Suprapubic skin (tissue), 4 donors: ENCODE measurements at regions not wholly inside any gene's neighbourhood (a gene's known extent, or its start where the extent isn't known, plus 50 kb on each side); places are given as distances from the start of the nearest gene placed in this dataset.

Experiments
- DNase-seq, 2 donors: peaks; one replicate each; pipeline ENCODE4 v3.0.0-alpha.2; 2019; ENCODE audit warnings: low spot score in 2 of 2
- H3K27ac ChIP-seq: fragments of 200-600 bp; sonication (generic); one replicate; pipeline ENCODE4 v1.5.1; 2019
- H3K27me3 ChIP-seq: fragments of 200-600 bp; sonication (generic); one replicate; pipeline ENCODE4 v1.5.1; 2019
- H3K36me3 ChIP-seq: fragments of 200-600 bp; sonication (generic); one replicate; pipeline ENCODE4 v1.5.1; 2019
- H3K4me1 ChIP-seq: fragments of 200-600 bp; sonication (generic); one replicate; pipeline ENCODE4 v1.5.1; 2019
- H3K4me3 ChIP-seq: fragments of 200-600 bp; sonication (generic); one replicate; pipeline ENCODE4 v1.5.1; 2019; ENCODE audit warnings: mild to moderate bottlenecking
- H3K9me3 ChIP-seq: fragments of 200-600 bp; sonication (generic); one replicate; pipeline ENCODE4 v1.5.1; 2019
- EP300 ChIP-seq: sonication (generic); formaldehyde crosslinking; IDR thresholded peaks from one replicate; pipeline ENCODE4 v1.6.1; 2017; ENCODE audit warnings: antibody characterized with exemption
- POLR2A ChIP-seq, 2 donors: fragments of 450-650 bp; IDR thresholded peaks; one replicate each; pipeline ENCODE4 v1.6.1; 2017; ENCODE audit warnings: antibody characterized with exemption in 2 of 2, mild to moderate bottlenecking in 2 of 2, moderate library complexity in 2 of 2
- POLR2AphosphoS5 ChIP-seq, 3 donors: sonication (generic); formaldehyde crosslinking; IDR thresholded peaks; one replicate each; pipeline ENCODE4 v1.6.1; 2017; ENCODE audit warnings: antibody characterized with exemption in 3 of 3
- WGBS: methylation state at CpG from one replicate; pipeline ENCODE4 v1.1.5; 2018; 5-methylcytosine and 5-hydroxymethylcytosine counted together
- TF ChIP-seq, protein P1 (sequence below), 2 donors: fragments of 200-600 bp in 1 of 2; fragments of 450-650 bp in 1 of 2; sonication (generic) in 1 of 2; IDR thresholded peaks; one replicate each; pipeline ENCODE4 v1.5.1; 2016 to 2019; ENCODE audit warnings: antibody characterized with exemption in 2 of 2, mild to moderate bottlenecking in 1 of 2, moderate library complexity in 1 of 2

GRCh38 chr21:37987668-37988067 is 71.4 kb upstream of the KCNJ6 start:
- no peaks in the 10 kb centered on the region for H3K4me1 ChIP-seq
- H3K36me3 ChIP-seq: no peaks in the 10 kb centered on the region
- DNase-seq: no peak
- H3K4me3 ChIP-seq: no peak overlapping the region
- peaks cover 11% of the 10 kb centered on the region for H3K27me3 ChIP-seq
- no peaks in the 10 kb centered on the region for H3K9me3 ChIP-seq
- H3K27ac ChIP-seq: no peak overlapping the region
- TF ChIP-seq POLR2A (IDR thresholded peaks at IDR 0.05): no peak
- no peak for TF ChIP-seq EP300
- TF ChIP-seq, protein P1, sequence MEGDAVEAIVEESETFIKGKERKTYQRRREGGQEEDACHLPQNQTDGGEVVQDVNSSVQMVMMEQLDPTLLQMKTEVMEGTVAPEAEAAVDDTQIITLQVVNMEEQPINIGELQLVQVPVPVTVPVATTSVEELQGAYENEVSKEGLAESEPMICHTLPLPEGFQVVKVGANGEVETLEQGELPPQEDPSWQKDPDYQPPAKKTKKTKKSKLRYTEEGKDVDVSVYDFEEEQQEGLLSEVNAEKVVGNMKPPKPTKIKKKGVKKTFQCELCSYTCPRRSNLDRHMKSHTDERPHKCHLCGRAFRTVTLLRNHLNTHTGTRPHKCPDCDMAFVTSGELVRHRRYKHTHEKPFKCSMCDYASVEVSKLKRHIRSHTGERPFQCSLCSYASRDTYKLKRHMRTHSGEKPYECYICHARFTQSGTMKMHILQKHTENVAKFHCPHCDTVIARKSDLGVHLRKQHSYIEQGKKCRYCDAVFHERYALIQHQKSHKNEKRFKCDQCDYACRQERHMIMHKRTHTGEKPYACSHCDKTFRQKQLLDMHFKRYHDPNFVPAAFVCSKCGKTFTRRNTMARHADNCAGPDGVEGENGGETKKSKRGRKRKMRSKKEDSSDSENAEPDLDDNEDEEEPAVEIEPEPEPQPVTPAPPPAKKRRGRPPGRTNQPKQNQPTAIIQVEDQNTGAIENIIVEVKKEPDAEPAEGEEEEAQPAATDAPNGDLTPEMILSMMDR (IDR thresholded peaks at IDR 0.05): no peak
- no peak for TF ChIP-seq POLR2AphosphoS5 (IDR thresholded peaks at IDR 0.05)
- WGBS: 87% methylated on average over 5 of the region's 5 CpGs

GRCh38 chr21:37993071-37993470 is 76.8 kb upstream of the KCNJ6 start:
- no peaks in the 10 kb centered on the region for H3K4me1 ChIP-seq
- no peak for DNase-seq
- 49% methylated on average over 1 of the region's 1 CpG for WGBS

DNA sequence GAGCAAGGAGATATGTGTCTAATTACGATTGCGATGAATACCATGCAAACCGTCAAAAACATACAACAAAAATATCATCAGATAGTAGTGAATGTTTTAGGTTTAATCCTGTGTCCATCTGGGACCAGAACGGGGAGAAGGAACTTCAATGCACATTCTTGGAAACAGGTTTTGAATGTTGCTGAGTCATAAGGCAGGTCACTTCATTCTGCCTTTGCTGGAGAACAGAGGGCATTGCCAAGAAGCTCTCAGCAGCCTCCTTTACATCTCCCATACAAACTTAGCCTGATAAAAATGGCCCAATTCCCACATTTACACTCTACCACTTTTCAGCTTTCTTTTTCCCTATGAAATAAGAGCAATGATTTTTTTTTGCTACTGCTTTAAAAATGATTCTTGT is 78.0 kb upstream of the KCNJ6 start:
- H3K36me3 ChIP-seq: no peaks in the 10 kb centered on the region
- no peak for DNase-seq

More at GRCh38 chr21:37993071-37993470, 76.8 kb upstream of the KCNJ6 start:
- TF ChIP-seq, protein P1 (IDR thresholded peaks at IDR 0.05): no peak
- TF ChIP-seq POLR2AphosphoS5 (IDR thresholded peaks at IDR 0.05): no peak
- no peak for TF ChIP-seq EP300
- TF ChIP-seq POLR2A (IDR thresholded peaks at IDR 0.05): no peak
- Histone ChIP-seq H3K27ac (no peak overlapping the region), H3K27me3 (peaks cover 3% of the 10 kb centered on the region), H3K9me3 (no peaks in the 10 kb centered on the region), H3K36me3 (no peaks in the 10 kb centered on the region), H3K4me3 (no peak overlapping the region)

GRCh38 chr21:38012672-38013071 is 96.4 kb upstream of the KCNJ6 start:
- H3K4me3 ChIP-seq: no peak overlapping the region
- no peaks in the 10 kb centered on the region for H3K9me3 ChIP-seq
- no peaks in the 10 kb centered on the region for H3K4me1 ChIP-seq
- H3K27me3 ChIP-seq: peaks cover 7% of the 10 kb centered on the region
- no peaks in the 10 kb centered on the region for H3K36me3 ChIP-seq
- 64% methylated on average over 4 of the region's 4 CpGs for whole genome bisulfite sequencing
- no peak for DNase-seq
- no peak for TF ChIP-seq EP300
- TF ChIP-seq POLR2A (IDR thresholded peaks at IDR 0.05): no peak
- TF ChIP-seq, protein P1 (IDR thresholded peaks at IDR 0.05): no peak
- TF ChIP-seq POLR2AphosphoS5 (IDR thresholded peaks at IDR 0.05): no peak
- no peak overlapping the region for H3K27ac ChIP-seq

More for the DNA sequence above, 78.0 kb upstream of the KCNJ6 start:
- Histone ChIP-seq H3K27ac (no peak overlapping the region), H3K27me3 (no peaks in the 10 kb centered on the region), H3K4me3 (no peak overlapping the region), H3K9me3 (no peaks in the 10 kb centered on the region), H3K4me1 (no peaks in the 10 kb centered on the region)
- TF ChIP-seq POLR2A (IDR thresholded peaks at IDR 0.05): no peak
- TF ChIP-seq EP300: no peak
- TF ChIP-seq, protein P1 (IDR thresholded peaks at IDR 0.05): no peak
- no peak for TF ChIP-seq POLR2AphosphoS5 (IDR thresholded peaks at IDR 0.05)
- 70% methylated on average over 4 of the region's 4 CpGs for WGBS

DNA sequence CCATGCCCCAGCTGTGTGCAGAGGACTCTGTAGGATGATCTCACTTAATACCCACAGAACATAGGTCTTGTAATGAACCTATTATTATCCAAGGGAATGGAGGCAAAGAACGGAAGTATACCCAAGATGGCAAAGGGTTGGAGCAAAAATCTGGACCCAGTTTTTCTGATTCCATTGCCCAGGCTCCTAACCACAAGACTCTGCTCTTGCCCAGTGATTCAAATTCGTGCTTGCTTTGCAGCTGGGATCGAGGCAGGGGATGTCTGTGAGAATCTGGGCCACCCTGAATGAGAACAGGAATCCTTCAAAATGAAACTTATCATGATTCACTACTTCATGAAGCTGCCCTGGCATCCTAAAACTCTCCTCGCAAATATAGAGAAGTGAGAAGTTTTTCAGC is 97.5 kb upstream of the KCNJ6 start:
- TF ChIP-seq EP300: no peak
- Histone ChIP-seq H3K4me3 (no peak overlapping the region), H3K9me3 (no peaks in the 10 kb centered on the region), H3K27ac (no peak overlapping the region), H3K4me1 (no peaks in the 10 kb centered on the region), H3K36me3 (no peaks in the 10 kb centered on the region), H3K27me3 (peaks cover 7% of the 10 kb centered on the region)
- 62% methylated on average over 4 of the region's 4 CpGs for WGBS
- no peak for DNase-seq

- H3K36me3 ChIP-seq: no peaks in the 10 kb centered on the region
- 50% methylated on average over 1 of the region's 1 CpG for WGBS
- no peak overlapping the region for H3K27ac ChIP-seq
- H3K27me3 ChIP-seq: peaks cover 7% of the 10 kb centered on the region
- no peaks in the 10 kb centered on the region for H3K4me1 ChIP-seq
- TF ChIP-seq POLR2AphosphoS5 (IDR thresholded peaks at IDR 0.05): no peak
- TF ChIP-seq POLR2A (IDR thresholded peaks at IDR 0.05): no peak
- no peak for TF ChIP-seq EP300
- no peak for DNase-seq
- no peaks in the 10 kb centered on the region for H3K9me3 ChIP-seq
- H3K4me3 ChIP-seq: no peak overlapping the region
Measured at GRCh38 chr21:38014298-38014697, 98.0 kb upstream of the KCNJ6 start.
